NCI-H2081 treated with DMSO at 0.1 percent for 48 hours (cell line): ENCODE measurements at regions not wholly inside any gene's neighbourhood (a gene's known extent, or its start where the extent isn't known, plus 50 kb on each side); places are given as distances from the start of the nearest gene placed in this dataset.

Experiments used
- DNase-seq: peaks from one replicate; lab custom pipeline; 2025; lab: John Stamatoyannopoulos, UW

GRCh38 chr11:15772981-15773380 is 583.4 kb downstream of the SOX6 start:
- no peak for DNase-seq

DNA sequence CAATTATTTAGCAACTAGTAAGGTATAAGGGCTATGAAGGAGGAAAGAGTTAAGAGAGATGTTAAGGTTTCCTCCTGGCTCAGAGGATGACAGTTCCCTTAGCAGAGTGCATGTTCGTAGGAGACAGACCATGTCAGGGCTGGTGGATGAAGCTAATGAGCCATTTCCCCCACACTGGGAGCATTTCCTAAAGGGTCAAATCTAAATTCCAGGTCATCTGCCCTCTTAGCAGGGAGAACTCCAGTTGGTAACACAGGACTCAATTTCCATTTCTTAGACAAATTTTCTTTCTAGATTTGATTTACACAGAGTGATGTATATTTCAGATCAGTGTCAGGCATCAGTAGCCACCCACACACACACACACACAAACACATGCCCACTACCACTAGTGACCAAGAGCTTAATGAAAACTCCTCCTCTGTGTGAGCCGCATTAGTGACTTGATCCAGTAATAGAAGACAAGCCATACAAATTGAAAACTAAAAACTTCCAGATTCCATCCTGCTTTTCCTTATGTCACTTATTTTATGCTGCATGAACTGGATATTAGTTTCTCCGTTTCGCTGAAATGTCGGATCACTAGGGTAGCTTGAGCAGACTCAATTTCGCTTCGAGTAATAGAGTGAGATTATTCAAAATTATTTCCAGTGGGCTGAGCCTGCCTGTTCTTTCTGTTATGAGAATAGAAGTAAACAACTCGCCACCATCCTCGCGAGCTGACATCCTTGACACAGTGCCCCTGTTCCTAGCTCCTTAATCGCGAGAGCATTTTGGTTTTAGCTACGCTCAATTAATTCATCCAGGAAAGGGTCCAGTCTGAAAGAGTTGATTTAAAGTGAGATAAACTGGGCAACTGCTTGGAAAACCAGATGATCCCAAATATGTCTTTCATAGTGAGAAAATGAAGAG is 582.6 kb downstream of the SOX6 start:
- DNase-seq = no peak

DNA sequence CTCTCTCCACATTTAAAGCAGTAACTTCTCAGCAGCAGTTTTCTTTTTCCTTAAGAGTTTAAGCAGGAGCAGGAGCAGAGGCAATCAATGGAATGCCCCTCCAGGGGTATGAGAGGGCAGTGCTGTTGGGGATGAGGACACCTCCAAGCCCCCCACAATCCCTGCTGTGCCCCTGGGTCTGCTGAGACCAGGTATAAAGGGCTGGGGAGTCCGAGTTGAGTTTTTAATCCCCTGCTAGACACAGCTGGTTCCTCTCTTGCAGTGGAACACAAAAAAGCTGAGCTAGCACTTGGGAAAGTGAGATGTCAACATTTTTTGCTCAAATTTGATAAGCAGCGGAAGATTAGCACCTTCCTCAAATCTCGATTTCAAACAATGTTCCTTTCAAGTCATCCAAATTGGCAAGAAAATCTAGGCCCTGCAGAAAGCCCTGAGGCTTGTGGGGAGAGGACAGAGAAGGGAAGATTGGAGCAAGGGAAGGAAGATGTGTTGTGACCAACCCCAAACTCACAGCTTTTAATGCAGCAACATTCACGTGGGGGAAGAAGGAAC is 581.9 kb downstream of the SOX6 start:
- no peak for DNase-seq

DNA sequence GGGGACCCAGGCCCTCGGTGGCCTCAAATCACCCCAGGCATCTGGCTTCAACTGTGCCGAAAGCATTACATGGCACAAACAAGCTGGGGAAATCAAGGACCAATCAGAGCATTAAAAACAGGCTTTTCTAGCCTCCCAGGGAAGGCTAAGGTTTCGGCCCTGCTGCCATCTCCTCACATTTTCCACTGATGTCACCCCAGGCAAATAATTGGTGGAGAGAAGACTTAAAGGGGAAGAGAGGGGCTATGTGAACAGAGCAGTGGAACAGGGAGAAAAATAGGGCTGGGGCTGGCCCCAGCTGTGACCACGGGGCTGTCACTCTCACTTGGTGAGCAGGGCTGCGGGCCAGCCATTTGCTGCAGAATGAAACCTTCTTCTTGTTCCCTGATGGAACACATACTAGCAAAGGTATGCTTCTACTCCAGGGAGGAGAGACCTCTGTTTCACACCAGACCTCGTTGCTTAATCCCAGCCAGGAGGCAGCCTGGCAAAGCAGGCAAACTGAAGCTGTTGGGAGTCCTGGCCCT is 581.3 kb downstream of the SOX6 start:
- no peak for DNase-seq

DNA sequence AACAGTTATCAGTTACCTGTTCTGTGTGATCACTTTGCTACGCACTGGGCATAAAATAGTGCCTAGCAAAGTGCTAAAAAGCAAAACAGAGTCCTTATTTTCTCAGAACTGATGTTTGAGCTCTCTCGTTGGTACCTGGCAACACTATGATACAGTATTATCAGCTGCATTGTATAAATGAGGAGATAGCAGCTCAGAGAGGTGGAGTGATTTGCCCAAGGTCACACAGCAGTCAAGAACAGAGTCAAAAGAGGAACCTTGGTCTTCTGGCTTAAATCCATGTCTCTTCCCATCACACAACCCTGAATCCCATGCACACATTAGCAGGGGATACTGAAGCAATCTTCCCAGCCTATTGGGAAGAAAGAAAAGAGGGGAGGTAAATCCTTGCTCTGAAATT is 580.5 kb downstream of the SOX6 start:
- no peak for DNase-seq

DNA sequence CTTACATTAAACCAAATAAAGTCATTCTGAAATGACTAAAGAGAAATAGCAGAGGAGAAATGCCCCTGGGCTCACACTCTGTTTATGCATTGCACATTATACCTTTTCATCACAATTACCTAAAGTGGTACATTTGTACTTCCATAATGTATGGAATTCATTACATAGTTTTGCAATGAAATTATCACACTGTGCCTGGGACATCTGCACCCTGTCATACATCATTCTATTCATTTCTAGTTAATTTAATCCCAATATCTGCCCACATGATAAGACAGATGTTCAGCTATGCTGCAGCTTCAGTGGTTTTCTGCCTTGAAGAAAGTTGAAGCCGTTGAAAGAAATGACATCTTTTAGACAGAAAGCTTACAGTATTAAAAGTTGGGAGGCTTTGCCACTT is 580.0 kb downstream of the SOX6 start:
- no peak for DNase-seq

GRCh38 chr11:15779518-15779917 is 576.8 kb downstream of the SOX6 start:
- DNase-seq = no peak

GRCh38 chr11:15780382-15780781 is 576.0 kb downstream of the SOX6 start:
- DNase-seq = no peak

DNA sequence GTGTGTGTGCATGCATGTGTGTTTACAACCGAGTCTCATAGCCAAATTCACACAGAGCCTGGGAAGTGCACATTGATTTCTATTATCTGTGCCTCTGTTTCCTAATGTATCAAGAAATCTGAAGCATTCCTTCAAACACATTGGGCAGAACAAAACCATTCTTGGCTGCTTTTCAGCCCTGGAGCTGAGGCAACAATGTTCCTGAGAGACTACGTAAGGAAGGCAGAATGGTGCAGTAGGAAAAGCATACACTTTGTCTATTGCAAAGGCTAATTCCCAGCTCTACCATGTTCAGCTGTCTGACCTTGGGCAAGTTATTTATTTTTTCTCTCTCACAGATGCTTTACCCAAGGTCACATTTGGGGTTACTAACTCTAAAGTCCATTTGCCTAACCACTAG is 575.5 kb downstream of the SOX6 start:
- no peak for DNase-seq

DNA sequence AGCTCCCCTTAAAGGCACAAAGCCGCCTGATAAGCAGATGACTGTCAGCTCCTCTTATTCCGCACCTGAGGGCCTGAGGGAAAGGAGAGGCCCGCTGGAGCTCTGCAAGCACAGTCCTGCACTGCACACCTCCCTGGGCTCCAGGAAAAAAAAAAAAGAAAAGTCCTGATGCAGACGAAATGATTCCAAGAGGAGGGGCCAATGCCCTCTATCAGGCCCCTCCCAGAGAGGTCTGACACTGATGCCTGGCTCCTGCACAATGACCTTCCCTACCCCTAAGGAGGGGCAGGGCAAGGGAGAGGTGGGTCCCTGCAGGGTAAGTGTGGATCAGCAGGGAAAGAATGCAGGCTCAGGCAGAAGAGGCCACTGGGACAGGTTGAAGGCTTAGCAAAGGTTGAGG is 572.7 kb downstream of the SOX6 start:
- no peak for DNase-seq

GRCh38 chr11:15793043-15793996 is 563.0 kb downstream of the SOX6 start:
- no peak for DNase-seq

- no peak for DNase-seq
Observed at GRCh38 chr11:15794361-15795150, 561.8 kb downstream of the SOX6 start.

- no peak for DNase-seq
Observed at GRCh38 chr11:15795378-15795777, 561.0 kb downstream of the SOX6 start.

- DNase-seq = no peak
Observed at GRCh38 chr11:15800111-15800800, 556.1 kb downstream of the SOX6 start.

DNA sequence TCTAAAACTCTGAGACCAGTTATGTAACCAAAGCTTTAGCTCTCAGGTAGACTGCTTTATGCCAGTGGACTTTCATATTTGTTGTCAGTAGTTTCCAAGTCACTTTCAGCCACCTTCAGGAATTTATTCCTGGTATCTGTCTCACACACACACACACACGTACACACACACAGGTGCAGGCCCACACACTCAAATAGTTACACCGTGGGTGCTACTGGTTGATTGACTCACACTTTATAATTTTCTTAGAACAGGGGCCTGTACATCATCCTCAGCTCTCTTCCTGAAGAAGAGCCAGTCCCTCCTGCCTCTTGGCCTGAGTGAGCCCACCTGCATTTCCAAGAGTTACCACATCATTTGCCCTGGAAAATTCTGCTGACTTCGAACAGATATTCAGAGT is 555.2 kb downstream of the SOX6 start:
- DNase-seq = no peak

- DNase-seq = no peak
Observed at GRCh38 chr11:15801616-15802015, 554.7 kb downstream of the SOX6 start.

- no peak for DNase-seq
Observed at GRCh38 chr11:15805726-15806125, 550.6 kb downstream of the SOX6 start.

DNA sequence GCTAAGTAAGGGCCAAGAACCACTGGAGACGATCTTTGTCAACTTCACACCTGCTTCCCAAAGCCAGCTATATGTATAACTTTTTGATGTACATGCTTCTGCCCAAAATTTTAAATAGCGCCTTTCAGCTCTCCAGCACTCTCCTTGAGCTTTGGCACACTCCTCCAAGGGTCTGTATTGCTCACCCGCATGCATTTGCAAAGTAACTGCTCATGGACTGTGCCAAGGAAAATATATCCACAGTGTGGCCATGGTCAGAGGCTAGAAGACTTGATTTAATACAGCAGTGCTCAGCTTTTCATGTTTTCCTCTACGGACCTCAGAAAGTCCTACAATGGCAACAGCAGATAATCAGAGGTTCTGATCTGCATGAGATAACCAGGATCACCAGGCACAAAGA is 550.1 kb downstream of the SOX6 start:
- no peak for DNase-seq

DNA sequence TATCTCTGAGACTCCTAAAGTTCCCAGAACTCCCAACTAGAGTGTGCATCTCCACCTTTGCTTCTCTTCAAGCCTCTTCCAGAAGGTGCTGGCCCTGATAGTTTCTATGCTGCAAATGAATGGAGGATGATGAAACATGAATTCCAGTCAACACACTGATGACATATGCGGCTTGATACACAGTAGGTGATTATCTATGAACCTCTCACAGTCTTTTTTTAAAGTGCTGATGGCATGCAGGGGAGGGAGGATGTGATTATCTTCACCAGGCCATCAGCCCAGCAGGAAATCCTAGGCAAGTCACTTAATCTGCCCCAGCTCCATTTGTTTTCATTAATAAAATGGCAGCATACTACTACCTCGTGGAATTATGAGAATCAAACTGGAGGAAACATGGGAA is 548.5 kb downstream of the SOX6 start:
- no peak for DNase-seq

- DNase-seq = no peak
Observed at GRCh38 chr11:15810082-15810481, 546.3 kb downstream of the SOX6 start.

DNA sequence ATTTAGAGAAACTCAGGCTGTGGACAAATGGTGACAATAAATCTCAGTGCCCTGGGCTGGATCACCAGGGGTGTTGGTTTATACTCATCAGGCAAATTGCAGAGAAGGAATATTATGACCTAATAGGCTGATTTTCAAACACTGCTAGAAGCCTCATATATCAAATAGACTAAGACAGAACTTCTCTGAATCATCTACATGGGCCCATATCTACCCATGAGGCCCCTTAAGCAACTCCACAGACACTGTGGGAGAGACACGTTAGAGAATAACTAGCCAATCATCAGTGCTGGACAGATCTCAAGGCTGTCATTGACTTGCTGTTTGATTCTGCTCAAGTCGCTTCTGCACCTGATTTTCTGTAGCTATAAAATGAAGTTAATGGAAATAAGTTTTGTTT is 545.8 kb downstream of the SOX6 start:
- no peak for DNase-seq
